Ishikawa (cell line): ENCODE measurements at regions not wholly inside any gene's neighbourhood (a gene's known extent, or its start where the extent isn't known, plus 50 kb on each side); places are given as distances from the start of the nearest gene placed in this dataset.

Experiments
- CEBPB ChIP-seq: IDR thresholded peaks from 2 replicates; pipeline ENCODE4 v1.6.1; 2012
- CREB1 ChIP-seq: IDR thresholded peaks from 2 replicates; pipeline ENCODE4 v1.6.1; 2012; ENCODE audit warnings: low read depth
- EGR1 ChIP-seq: IDR thresholded peaks from 2 replicates; pipeline ENCODE4 v1.6.1; 2012
- EP300 ChIP-seq: IDR thresholded peaks from 2 replicates; pipeline ENCODE4 v1.6.1; 2012; ENCODE audit warnings: borderline replicate concordance
- FOXM1 ChIP-seq: IDR thresholded peaks from 2 replicates; pipeline ENCODE4 v1.6.1; 2012; ENCODE audit warnings: low read depth, borderline replicate concordance
- MAX ChIP-seq: IDR thresholded peaks from 2 replicates; pipeline ENCODE4 v1.6.1; 2012
- NFIC ChIP-seq: IDR thresholded peaks from 2 replicates; pipeline ENCODE4 v1.6.1; 2012
- RAD21 ChIP-seq: IDR thresholded peaks from 2 replicates; pipeline ENCODE4 v1.6.1; 2012; ENCODE audit warnings: low read depth
- REST ChIP-seq: IDR thresholded peaks from 2 replicates; pipeline ENCODE4 v1.6.1; 2012; ENCODE audit warnings: low read depth, mild to moderate bottlenecking
- TAF1 ChIP-seq: IDR thresholded peaks from 2 replicates; pipeline ENCODE4 v1.6.1; 2012; ENCODE audit warnings: low read depth, mild to moderate bottlenecking
- TCF12 ChIP-seq: IDR thresholded peaks from 2 replicates; pipeline ENCODE4 v1.6.1; 2012; ENCODE audit warnings: low read depth
- TEAD4 ChIP-seq: IDR thresholded peaks from 2 replicates; pipeline ENCODE4 v1.6.1; 2012
- USF1 ChIP-seq: IDR thresholded peaks from 2 replicates; pipeline ENCODE4 v1.6.1; 2012
- YY1 ChIP-seq: IDR thresholded peaks from 2 replicates; pipeline ENCODE4 v1.6.1; 2012; ENCODE audit warnings: low read depth
- ZBTB7A ChIP-seq: IDR thresholded peaks from 2 replicates; pipeline ENCODE4 v1.6.1; 2012; ENCODE audit warnings: low read depth

- TF ChIP-seq TCF12 (no peak), EP300 (no peak), RAD21 (no peak), CEBPB (no peak), USF1 (no peak), CREB1 (no peak), REST (no peak), YY1 (no peak), FOXM1 (no peak), TEAD4 (no peak), ZBTB7A (no peak), MAX (no peak), NFIC (no peak)
Measured at GRCh38 chr4:28886934-28887333, 1833.2 kb upstream of the PCDH7 start.

GRCh38 chr4:28890949-28891775, 1829.0 kb upstream of the PCDH7 start:
- TF ChIP-seq FOXM1 = no peak
- TF ChIP-seq TEAD4 = no peak
- no peak for TF ChIP-seq ZBTB7A
- TF ChIP-seq USF1 = no peak
- no peak for TF ChIP-seq RAD21

- TF ChIP-seq REST = no peak
- no peak for TF ChIP-seq RAD21
- TF ChIP-seq USF1 = no peak
- TF ChIP-seq EGR1 = no peak
- TF ChIP-seq CREB1 = no peak
- no peak for TF ChIP-seq YY1
- TF ChIP-seq FOXM1 = no peak
- no peak for TF ChIP-seq CEBPB
- no peak for TF ChIP-seq EP300
- no peak for TF ChIP-seq TCF12
- TF ChIP-seq TAF1 = no peak
- TF ChIP-seq MAX = no peak
- TF ChIP-seq TEAD4 = no peak
- no peak for TF ChIP-seq ZBTB7A
- no peak for TF ChIP-seq NFIC
Measured at GRCh38 chr4:28913466-28913865, 1806.7 kb upstream of the PCDH7 start.

- TF ChIP-seq TEAD4 = no peak
- TF ChIP-seq YY1 = no peak
- no peak for TF ChIP-seq CREB1
- TF ChIP-seq MAX = no peak
- TF ChIP-seq EGR1 = no peak
- no peak for TF ChIP-seq FOXM1
- TF ChIP-seq NFIC = no peak
- TF ChIP-seq TAF1 = no peak
- TF ChIP-seq RAD21 = no peak
- TF ChIP-seq REST = no peak
- no peak for TF ChIP-seq USF1
- no peak for TF ChIP-seq EP300
- no peak for TF ChIP-seq ZBTB7A
- TF ChIP-seq CEBPB = no peak
- TF ChIP-seq TCF12 = no peak
Measured at GRCh38 chr4:28916585-28916984, 1803.6 kb upstream of the PCDH7 start.
